Neural progenitor cell (in vitro differentiated cells): ENCODE measurements at regions not wholly inside any gene's neighbourhood (a gene's known extent, or its start where the extent isn't known, plus 50 kb on each side); places are given as distances from the start of the nearest gene placed in this dataset.

Experiments used
- CTCF ChIP-seq: fragments of 200-600 bp; sonication (generic); IDR thresholded peaks from 2 replicates; pipeline ENCODE4 v1.5.1; 2017; ENCODE audit warnings: antibody characterized with exemption, mild to moderate bottlenecking
- EZH2 ChIP-seq: fragments of 200-600 bp; sonication (generic); IDR thresholded peaks from 2 replicates; pipeline ENCODE4 v1.6.1; 2017; ENCODE audit warnings: antibody characterized with exemption, mild to moderate bottlenecking, moderate library complexity
- EZH2phosphoT487 ChIP-seq: fragments of 200-600 bp; sonication (generic); IDR thresholded peaks from 2 replicates; pipeline ENCODE4 v1.6.1; 2017; ENCODE audit warnings: antibody characterized with exemption

GRCh38 chr5:54874337-54875021 lies 110.9 kb downstream of the ESM1 start:
- TF ChIP-seq CTCF (no peak), EZH2 (no peak), EZH2phosphoT487 (no peak)
